Renal pelvis (tissue), 1 donor: ENCODE measurements at regions not wholly inside any gene's neighbourhood (a gene's known extent, or its start where the extent isn't known, plus 50 kb on each side); places are given as distances from the start of the nearest gene placed in this dataset.

ENCODE experiments used
- DNase-seq: peaks from one replicate; pipeline ENCODE4 v3.0.0-alpha.2; 2013

GRCh38 chr7:115707258-115708012, 323.1 kb downstream of the TFEC start:
- DNase-seq, result peak; percentile 44

GRCh38 chr7:115704884-115705283, 325.7 kb downstream of the TFEC start:
- no peak for DNase-seq

- no peak for DNase-seq
Measured at GRCh38 chr7:115701141-115701540, 329.4 kb downstream of the TFEC start.

GRCh38 chr7:115694424-115694823, 336.1 kb downstream of the TFEC start:
- DNase-seq, result no peak

- DNase-seq, result no peak
Measured at GRCh38 chr7:115693779-115694178, 336.8 kb downstream of the TFEC start.

GRCh38 chr7:115689941-115690340, 340.6 kb downstream of the TFEC start:
- DNase-seq, result no peak

- DNase-seq, result no peak
Measured at GRCh38 chr7:115683093-115683492, 347.5 kb downstream of the TFEC start.

GRCh38 chr7:115682507-115682906, 348.1 kb downstream of the TFEC start:
- no peak for DNase-seq

GRCh38 chr7:115680921-115681320, 349.6 kb downstream of the TFEC start:
- no peak for DNase-seq

- peak; percentile 19 for DNase-seq
Measured at GRCh38 chr7:115679976-115680375, 350.6 kb downstream of the TFEC start.

GRCh38 chr7:115679423-115679822, 351.1 kb downstream of the TFEC start:
- DNase-seq, result no peak

GRCh38 chr7:115678086-115678982, 352.2 kb downstream of the TFEC start:
- DNase-seq, result no peak

- DNase-seq, result no peak
Measured at GRCh38 chr7:115676707-115677106, 353.9 kb downstream of the TFEC start.

GRCh38 chr7:115676080-115676479, 354.5 kb downstream of the TFEC start:
- DNase-seq, result peak; percentile 21

GRCh38 chr7:115674467-115675024, 356.0 kb downstream of the TFEC start:
- no peak for DNase-seq

GRCh38 chr7:115672024-115672423, 358.5 kb downstream of the TFEC start:
- DNase-seq, result no peak

- no peak for DNase-seq
Measured at GRCh38 chr7:115662676-115663075, 367.9 kb downstream of the TFEC start.

GRCh38 chr7:115662120-115662519, 368.4 kb downstream of the TFEC start:
- no peak for DNase-seq

GRCh38 chr7:115658223-115658622, 372.3 kb downstream of the TFEC start:
- no peak for DNase-seq

GRCh38 chr7:115654384-115655214, 376.0 kb downstream of the TFEC start:
- DNase-seq, result peak; percentile 39

- DNase-seq, result no peak
Measured at GRCh38 chr7:115649429-115649828, 381.1 kb downstream of the TFEC start.

- no peak for DNase-seq
Measured at GRCh38 chr7:115647712-115648111, 382.9 kb downstream of the TFEC start.
